ENCODE measurements at regions not wholly inside any gene's neighbourhood (a gene's known extent, or its start where the extent isn't known, plus 50 kb on each side); places are given as distances from the start of the nearest gene placed in this dataset.

- TF ChIP-seq CTCF (conservative IDR thresholded peaks at IDR 0.05; ENCODE audit: low read length) (no peak), EZH2phosphoT487 (IDR thresholded peaks at IDR 0.05; ENCODE audit: borderline replicate concordance) (no peak)
Observed at GRCh38 chr9:26574256-26574655, 318.3 kb downstream of the CAAP1 start.
